MM.1S (cell line): ENCODE measurements at regions not wholly inside any gene's neighbourhood (a gene's known extent, or its start where the extent isn't known, plus 50 kb on each side); places are given as distances from the start of the nearest gene placed in this dataset.

ENCODE experiments used
- EZH2phosphoT487 ChIP-seq: fragments of 300-600 bp; sonication (generic); IDR thresholded peaks from 2 replicates; pipeline ENCODE4 v1.6.1; 2018; ENCODE audit warnings: antibody characterized with exemption, low read length
- TF ChIP-seq, protein P1 (sequence below): fragments of 300-600 bp; sonication (generic); IDR thresholded peaks from 2 replicates; pipeline ENCODE4 v1.5.1; 2016; ENCODE audit warnings: antibody characterized with exemption, low read length, mixed read lengths

DNA sequence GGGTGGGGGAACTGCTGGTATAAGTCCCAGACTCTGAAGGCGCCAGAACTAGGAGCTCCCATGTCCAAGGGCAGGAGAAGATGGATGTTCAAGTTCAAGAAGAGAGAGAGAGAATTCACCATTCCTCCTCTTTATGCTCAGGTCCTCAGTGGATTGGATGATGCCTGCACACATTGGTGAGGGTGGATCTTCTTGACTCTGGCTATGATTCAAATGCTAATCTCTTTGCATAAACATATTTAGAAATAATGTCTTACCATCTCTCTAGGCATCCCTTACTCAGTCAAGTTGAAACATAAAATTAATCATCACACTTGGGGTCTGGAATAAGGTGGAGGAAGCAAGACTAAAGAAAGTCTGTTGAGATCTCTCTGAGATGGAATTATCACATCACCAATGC lies 210.6 kb upstream of the CHST9 start:
- TF ChIP-seq, protein P1, sequence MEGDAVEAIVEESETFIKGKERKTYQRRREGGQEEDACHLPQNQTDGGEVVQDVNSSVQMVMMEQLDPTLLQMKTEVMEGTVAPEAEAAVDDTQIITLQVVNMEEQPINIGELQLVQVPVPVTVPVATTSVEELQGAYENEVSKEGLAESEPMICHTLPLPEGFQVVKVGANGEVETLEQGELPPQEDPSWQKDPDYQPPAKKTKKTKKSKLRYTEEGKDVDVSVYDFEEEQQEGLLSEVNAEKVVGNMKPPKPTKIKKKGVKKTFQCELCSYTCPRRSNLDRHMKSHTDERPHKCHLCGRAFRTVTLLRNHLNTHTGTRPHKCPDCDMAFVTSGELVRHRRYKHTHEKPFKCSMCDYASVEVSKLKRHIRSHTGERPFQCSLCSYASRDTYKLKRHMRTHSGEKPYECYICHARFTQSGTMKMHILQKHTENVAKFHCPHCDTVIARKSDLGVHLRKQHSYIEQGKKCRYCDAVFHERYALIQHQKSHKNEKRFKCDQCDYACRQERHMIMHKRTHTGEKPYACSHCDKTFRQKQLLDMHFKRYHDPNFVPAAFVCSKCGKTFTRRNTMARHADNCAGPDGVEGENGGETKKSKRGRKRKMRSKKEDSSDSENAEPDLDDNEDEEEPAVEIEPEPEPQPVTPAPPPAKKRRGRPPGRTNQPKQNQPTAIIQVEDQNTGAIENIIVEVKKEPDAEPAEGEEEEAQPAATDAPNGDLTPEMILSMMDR: no peak
- TF ChIP-seq EZH2phosphoT487: no peak
